Karpas-422 (cell line): ENCODE measurements at regions not wholly inside any gene's neighbourhood (a gene's known extent, or its start where the extent isn't known, plus 50 kb on each side); places are given as distances from the start of the nearest gene placed in this dataset.

Experiments used
- DNase-seq: peaks from one replicate; pipeline ENCODE4 v3.0.0-alpha.2; 2015
- H2AFZ ChIP-seq: fragments of 200-600 bp; sonication (generic); 2 replicates; pipeline ENCODE4 v1.6.1; 2014; ENCODE audit warnings: antibody characterized with exemption, low read length, mixed read lengths
- H3K27ac ChIP-seq: fragments of 200-600 bp; sonication (generic); 2 replicates; pipeline ENCODE4 v1.5.1; 2014; ENCODE audit warnings: mild to moderate bottlenecking, low read length, moderate library complexity
- H3K27me3 ChIP-seq: fragments of 200-600 bp; sonication (generic); 2 replicates; pipeline ENCODE4 v1.6.1; 2014; ENCODE audit warnings: low read length, mixed read lengths
- H3K36me3 ChIP-seq: fragments of 200-600 bp; sonication (generic); 2 replicates; pipeline ENCODE4 v1.6.1; 2014; ENCODE audit warnings: low read length, mixed read lengths; ENCODE audit not compliant: insufficient read depth
- H3K4me1 ChIP-seq: fragments of 200-600 bp; sonication (generic); 2 replicates; pipeline ENCODE4 v1.6.1; 2014; ENCODE audit warnings: mild to moderate bottlenecking, low read length, mixed read lengths
- H3K4me2 ChIP-seq: fragments of 200-600 bp; sonication (generic); 2 replicates; pipeline ENCODE4 v1.6.1; 2014; ENCODE audit warnings: low read length, low read depth, mild to moderate bottlenecking; ENCODE audit not compliant: poor library complexity, severe bottlenecking
- H3K4me3 ChIP-seq: fragments of 200-600 bp; sonication (generic); 2 replicates; pipeline ENCODE4 v1.5.1; 2014; ENCODE audit warnings: mild to moderate bottlenecking, antibody characterized with exemption, low read length, mixed read lengths
- H3K79me2 ChIP-seq: fragments of 200-600 bp; sonication (generic); 2 replicates; pipeline ENCODE4 v1.6.1; 2014; ENCODE audit warnings: mild to moderate bottlenecking, low read length, mixed read lengths
- H3K9ac ChIP-seq: fragments of 200-600 bp; sonication (generic); 2 replicates; pipeline ENCODE4 v1.6.0; 2014; ENCODE audit warnings: low read length
- H3K9me2 ChIP-seq: fragments of 200-600 bp; sonication (generic), shearing (Covaris generic); replicated peaks from 2 replicates; pipeline ENCODE4 v1.6.0; 2014; ENCODE audit warnings: mild to moderate bottlenecking, low read length, moderate library complexity; ENCODE audit not compliant: insufficient read depth
- H3K9me3 ChIP-seq: fragments of 300-700, 200-600 bp; sonication (generic); 2 replicates; pipeline ENCODE4 v1.6.1; 2014; ENCODE audit warnings: low read length, mixed read lengths
- H4K20me1 ChIP-seq: fragments of 200-600 bp; sonication (generic); 2 replicates; pipeline ENCODE4 v1.6.1; 2014; ENCODE audit warnings: mild to moderate bottlenecking, antibody characterized with exemption, low read length, low read depth; ENCODE audit not compliant: insufficient read depth

GRCh38 chr3:115517457-115518050 lies 105.8 kb upstream of the GAP43 start:
- H3K9me2 ChIP-seq = no peaks in the 10 kb centered on the region

GRCh38 chr3:115518100-115518852 lies 105.0 kb upstream of the GAP43 start:
- Histone ChIP-seq H3K9me2 (no peaks in the 10 kb centered on the region), H3K9ac (no peak overlapping the region), H2AFZ (no peak overlapping the region), H3K4me1 (no peaks in the 10 kb centered on the region), H3K4me3 (no peak overlapping the region), H3K27ac (no peak overlapping the region), H3K36me3 (no peaks in the 10 kb centered on the region), H3K79me2 (no peaks in the 10 kb centered on the region), H4K20me1 (no peaks in the 10 kb centered on the region), H3K27me3 (no peaks in the 10 kb centered on the region), H3K9me3 (no peaks in the 10 kb centered on the region), H3K4me2 (no peak overlapping the region)
- DNase-seq = no peak

More at GRCh38 chr3:115517457-115518050, 105.8 kb upstream of the GAP43 start:
- Histone ChIP-seq H3K36me3 (no peaks in the 10 kb centered on the region), H3K9me3 (no peaks in the 10 kb centered on the region), H2AFZ (no peak overlapping the region), H4K20me1 (no peaks in the 10 kb centered on the region), H3K4me2 (no peak overlapping the region), H3K27ac (no peak overlapping the region), H3K79me2 (no peaks in the 10 kb centered on the region), H3K9ac (no peak overlapping the region), H3K4me3 (no peak overlapping the region), H3K4me1 (no peaks in the 10 kb centered on the region), H3K27me3 (no peaks in the 10 kb centered on the region)
- no peak for DNase-seq

DNA sequence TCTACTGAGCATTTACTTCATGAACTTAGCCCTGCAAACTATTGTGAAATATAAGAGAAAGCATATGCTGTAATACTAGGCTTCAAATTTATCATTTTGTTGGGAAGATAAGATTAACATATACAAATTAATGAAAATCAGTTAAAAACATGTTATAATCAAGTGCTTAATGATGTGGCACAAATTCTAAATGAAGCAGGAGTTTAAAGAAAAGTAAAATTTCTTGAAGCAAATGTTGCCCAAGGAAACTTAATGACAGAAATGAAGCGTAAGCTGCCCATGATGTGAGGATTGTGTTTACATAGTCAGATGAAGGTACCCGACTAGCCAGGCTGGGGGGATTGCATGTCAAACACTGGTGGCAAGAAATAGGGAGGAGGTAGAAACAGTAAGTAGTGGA lies 103.1 kb upstream of the GAP43 start:
- no peak for DNase-seq
- no peaks in the 10 kb centered on the region for H4K20me1 ChIP-seq
- H3K27me3 ChIP-seq = no peaks in the 10 kb centered on the region
- H3K4me3 ChIP-seq = no peak overlapping the region
- H3K9me3 ChIP-seq = no peaks in the 10 kb centered on the region
- H3K9ac ChIP-seq = no peak overlapping the region
- H3K9me2 ChIP-seq = no peaks in the 10 kb centered on the region
- H2AFZ ChIP-seq = no peak overlapping the region
- no peaks in the 10 kb centered on the region for H3K4me1 ChIP-seq
- H3K27ac ChIP-seq = no peak overlapping the region
- H3K4me2 ChIP-seq = no peak overlapping the region
- no peaks in the 10 kb centered on the region for H3K36me3 ChIP-seq
- H3K79me2 ChIP-seq = no peaks in the 10 kb centered on the region

- no peaks in the 10 kb centered on the region for H3K36me3 ChIP-seq
- H3K27ac ChIP-seq = no peak overlapping the region
- no peaks in the 10 kb centered on the region for H3K27me3 ChIP-seq
- H3K4me2 ChIP-seq = no peak overlapping the region
- H2AFZ ChIP-seq = no peak overlapping the region
- no peaks in the 10 kb centered on the region for H3K79me2 ChIP-seq
- no peaks in the 10 kb centered on the region for H3K9me3 ChIP-seq
- no peak for DNase-seq
- H3K4me3 ChIP-seq = no peak overlapping the region
- no peak overlapping the region for H3K9ac ChIP-seq
- no peaks in the 10 kb centered on the region for H3K9me2 ChIP-seq
- no peaks in the 10 kb centered on the region for H4K20me1 ChIP-seq
- no peaks in the 10 kb centered on the region for H3K4me1 ChIP-seq
Measured at GRCh38 chr3:115520651-115521245, 102.6 kb upstream of the GAP43 start.

- H2AFZ ChIP-seq = no peak overlapping the region
- no peaks in the 10 kb centered on the region for H3K27me3 ChIP-seq
- no peak overlapping the region for H3K9ac ChIP-seq
- no peaks in the 10 kb centered on the region for H4K20me1 ChIP-seq
- no peaks in the 10 kb centered on the region for H3K9me3 ChIP-seq
- no peak for DNase-seq
- H3K36me3 ChIP-seq = no peaks in the 10 kb centered on the region
- H3K9me2 ChIP-seq = no peaks in the 10 kb centered on the region
- H3K27ac ChIP-seq = no peak overlapping the region
- no peak overlapping the region for H3K4me2 ChIP-seq
- no peak overlapping the region for H3K4me3 ChIP-seq
- H3K4me1 ChIP-seq = no peaks in the 10 kb centered on the region
- H3K79me2 ChIP-seq = no peaks in the 10 kb centered on the region
Measured at GRCh38 chr3:115523458-115523857, 99.9 kb upstream of the GAP43 start.

DNA sequence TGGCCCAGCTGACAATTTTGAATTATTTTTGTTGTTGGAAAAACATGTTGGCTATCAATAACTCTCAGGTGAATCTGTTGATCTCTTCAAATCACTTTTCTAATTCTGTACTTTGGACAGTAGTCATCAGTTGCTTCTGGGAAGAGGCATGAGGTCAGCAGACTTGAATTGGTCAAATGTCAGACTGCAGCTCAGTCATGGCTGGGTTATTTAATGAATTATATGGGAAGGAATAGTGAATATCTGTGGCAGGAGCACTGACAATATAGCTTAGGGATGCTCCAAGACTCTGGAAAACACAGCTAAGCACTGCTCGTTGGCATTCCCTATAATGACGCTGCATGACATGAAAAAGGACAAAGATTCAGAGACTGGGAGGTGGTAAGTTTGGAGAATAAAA lies 98.8 kb upstream of the GAP43 start:
- H3K9me2 ChIP-seq = no peaks in the 10 kb centered on the region
- no peaks in the 10 kb centered on the region for H3K79me2 ChIP-seq
- H3K9me3 ChIP-seq = no peaks in the 10 kb centered on the region
- no peaks in the 10 kb centered on the region for H3K36me3 ChIP-seq
- no peak for DNase-seq
- no peak overlapping the region for H3K9ac ChIP-seq
- no peaks in the 10 kb centered on the region for H4K20me1 ChIP-seq
- no peak overlapping the region for H3K27ac ChIP-seq
- H3K27me3 ChIP-seq = no peaks in the 10 kb centered on the region
- H3K4me3 ChIP-seq = no peak overlapping the region
- no peak overlapping the region for H3K4me2 ChIP-seq
- no peaks in the 10 kb centered on the region for H3K4me1 ChIP-seq
- no peak overlapping the region for H2AFZ ChIP-seq

GRCh38 chr3:115525731-115526130 lies 97.6 kb upstream of the GAP43 start:
- Histone ChIP-seq H3K9me3 (no peaks in the 10 kb centered on the region), H3K79me2 (no peaks in the 10 kb centered on the region), H4K20me1 (no peaks in the 10 kb centered on the region), H3K27me3 (no peaks in the 10 kb centered on the region), H3K9ac (no peak overlapping the region), H3K4me2 (no peak overlapping the region), H2AFZ (no peak overlapping the region), H3K36me3 (no peaks in the 10 kb centered on the region), H3K4me1 (no peaks in the 10 kb centered on the region), H3K9me2 (no peaks in the 10 kb centered on the region), H3K27ac (no peak overlapping the region), H3K4me3 (no peak overlapping the region)
- DNase-seq = no peak

DNA sequence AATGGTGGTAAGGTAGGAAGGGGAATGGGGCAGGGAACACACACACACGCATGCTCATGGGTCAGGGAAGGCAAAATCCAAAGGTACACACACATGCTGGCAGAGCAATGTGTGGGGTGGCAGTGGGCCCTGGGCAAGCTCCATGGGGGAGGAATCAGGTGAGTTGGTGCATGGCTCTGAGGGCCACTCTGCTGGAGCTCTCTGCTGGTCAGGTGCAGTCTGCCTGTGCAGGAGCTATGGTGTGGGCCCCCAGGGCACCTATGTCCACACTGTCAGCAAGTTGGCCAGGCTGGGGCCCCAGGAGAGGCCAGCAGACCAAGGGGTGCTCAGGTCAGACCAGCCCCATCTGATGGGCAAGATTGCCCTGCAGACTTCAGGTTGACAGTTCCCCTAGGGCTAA lies 90.1 kb upstream of the GAP43 start:
- Histone ChIP-seq H3K9me2 (no peaks in the 10 kb centered on the region), H2AFZ (no peak overlapping the region), H3K79me2 (no peaks in the 10 kb centered on the region), H3K36me3 (no peaks in the 10 kb centered on the region), H3K4me1 (no peaks in the 10 kb centered on the region), H4K20me1 (no peaks in the 10 kb centered on the region), H3K4me3 (no peak overlapping the region), H3K9me3 (no peaks in the 10 kb centered on the region), H3K9ac (no peak overlapping the region), H3K27me3 (no peaks in the 10 kb centered on the region), H3K4me2 (no peak overlapping the region), H3K27ac (no peak overlapping the region)
- DNase-seq = no peak
